ENCODE measurements at regions not wholly inside any gene's neighbourhood (a gene's known extent, or its start where the extent isn't known, plus 50 kb on each side); places are given as distances from the start of the nearest gene placed in this dataset.

- no peak overlapping the region for H2BK15ac ChIP-seq (ENCODE audit: low read depth, low read length)
- no peak overlapping the region for H3K18ac ChIP-seq (ENCODE audit: low read depth, low read length)
- H3K79me1 ChIP-seq (ENCODE audit: low read depth in 1 of 2, low read length in 2 of 2), result no peaks in the 10 kb centered on the region
- ATAC-seq (ENCODE audit: low read depth), result no peak
- H3K4ac ChIP-seq (ENCODE audit: low read depth, low read length), result no peak overlapping the region
- H4K5ac ChIP-seq (ENCODE audit: low read depth, low read length), result no peak overlapping the region
- H3K23ac ChIP-seq (ENCODE audit: low read depth, low read length), result no peak overlapping the region
- no peak overlapping the region for H2BK120ac ChIP-seq (ENCODE audit: low read depth, low read length)
- no peak overlapping the region for H3K14ac ChIP-seq (replicated peaks; ENCODE audit: low read depth, low read length)
- no peaks in the 10 kb centered on the region for H3K27me3 ChIP-seq (ENCODE audit: control insufficient read depth, insufficient read depth, low read length)
- no peaks in the 10 kb centered on the region for H3K36me3 ChIP-seq (ENCODE audit: control insufficient read depth, insufficient read depth, low read length)
- no peaks in the 10 kb centered on the region for H3K9me1 ChIP-seq (ENCODE audit: insufficient read depth, low read length)
- no TSS peak for BruUV-seq (replicated peaks)
- H2BK5ac ChIP-seq (ENCODE audit: low read depth, low read length, poor library complexity, severe bottlenecking), result no peak overlapping the region
- no peak overlapping the region for H2AK5ac ChIP-seq (ENCODE audit: low read depth, low read length)
- H2AFZ ChIP-seq (replicated peaks; ENCODE audit: low read length, poor library complexity), result no peak overlapping the region
- H3K4me1 ChIP-seq (ENCODE audit: control insufficient read depth, insufficient read depth, low read length), result no peaks in the 10 kb centered on the region
- H3K56ac ChIP-seq (ENCODE audit: extremely low read depth, insufficient read depth, low read length), result no peak overlapping the region
- H3K9me3 ChIP-seq (ENCODE audit: control insufficient read depth, insufficient read depth, low read length), result no peaks in the 10 kb centered on the region
- no peak for DNase-seq
- no peak overlapping the region for H3K9ac ChIP-seq (ENCODE audit: low read depth, low read length)
- no peaks in the 10 kb centered on the region for H4K20me1 ChIP-seq (ENCODE audit: insufficient read depth, low read length)
- in situ Hi-C loops (cut with MboI; ENCODE audit: low sequenced_read_pairs), result loop anchor here (25.0 kb wide), 1 partner anchor 832 kb away; no protein-coding TSS in a partner anchor
- no peak overlapping the region for H2BK20ac ChIP-seq (ENCODE audit: low read depth, low read length)
- H4K8ac ChIP-seq (ENCODE audit: low read depth in 2 of 2, low read length in 2 of 2), result no peak overlapping the region
- ChIA-PET POLR2A (ENCODE audit: unreplicated experiment) (no interaction called here), CTCF (no interaction called here)
- dilution Hi-C loops (cut with HindIII; ENCODE audit: low sequenced_read_pairs, unreplicated experiment), result no loop called here
- intact Hi-C loops (cut with micrococcal nuclease), result no loop called here
- no peak overlapping the region for H3K4me3 ChIP-seq (ENCODE audit: insufficient read depth, low read depth, low read length)
- H2AK9ac ChIP-seq (replicated peaks; ENCODE audit: low read depth, low read length, poor library complexity), result no peak overlapping the region
- H3K27ac ChIP-seq (ENCODE audit: insufficient read depth, low read length), result no peak overlapping the region
- no peak for TF ChIP-seq RAD21 (IDR thresholded peaks at IDR 0.05; ENCODE audit: low read length)
- TF ChIP-seq MAFK (IDR thresholded peaks at IDR 0.05; ENCODE audit: low read depth, low read length), result peak; percentile 88
- TF ChIP-seq, protein P1, sequence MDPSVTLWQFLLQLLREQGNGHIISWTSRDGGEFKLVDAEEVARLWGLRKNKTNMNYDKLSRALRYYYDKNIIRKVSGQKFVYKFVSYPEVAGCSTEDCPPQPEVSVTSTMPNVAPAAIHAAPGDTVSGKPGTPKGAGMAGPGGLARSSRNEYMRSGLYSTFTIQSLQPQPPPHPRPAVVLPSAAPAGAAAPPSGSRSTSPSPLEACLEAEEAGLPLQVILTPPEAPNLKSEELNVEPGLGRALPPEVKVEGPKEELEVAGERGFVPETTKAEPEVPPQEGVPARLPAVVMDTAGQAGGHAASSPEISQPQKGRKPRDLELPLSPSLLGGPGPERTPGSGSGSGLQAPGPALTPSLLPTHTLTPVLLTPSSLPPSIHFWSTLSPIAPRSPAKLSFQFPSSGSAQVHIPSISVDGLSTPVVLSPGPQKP (IDR thresholded peaks at IDR 0.05; ENCODE audit: borderline replicate concordance, low read depth, low read length), result no peak
- TF ChIP-seq CEBPB (IDR thresholded peaks at IDR 0.05; ENCODE audit: low read depth, low read length), result no peak
- TF ChIP-seq CHD1 (IDR thresholded peaks at IDR 0.05; ENCODE audit: low read depth, low read length), result no peak
- no peak for TF ChIP-seq NFE2L2 (IDR thresholded peaks at IDR 0.05; ENCODE audit: low read depth, low read length)
- no peak for TF ChIP-seq RFX5 (IDR thresholded peaks at IDR 0.05; ENCODE audit: low read depth, low read length)
- no peak for TF ChIP-seq FOS (IDR thresholded peaks at IDR 0.05; ENCODE audit: low read depth, low read length)
- no peak overlapping the region for H4K91ac ChIP-seq (ENCODE audit: insufficient read depth, low read depth, low read length)
- no peak overlapping the region for H3K4me2 ChIP-seq (ENCODE audit: low read depth, low read length)
Measured at GRCh38 chr7:115694424-115694823, 336.1 kb downstream of the TFEC start.
